GM12872 (cell line): ENCODE measurements at regions not wholly inside any gene's neighbourhood (a gene's known extent, or its start where the extent isn't known, plus 50 kb on each side); places are given as distances from the start of the nearest gene placed in this dataset.

Experiments used
- CTCF ChIP-seq: IDR thresholded peaks from 3 replicates; pipeline ENCODE4 v1.5.1; 2011; ENCODE audit warnings: low read depth, mild to moderate bottlenecking, low read length, moderate library complexity; ENCODE audit not compliant: insufficient read depth

GRCh38 chr1:168468822-168469221, 75.0 kb downstream of the XCL2 start:
- TF ChIP-seq CTCF = no peak

GRCh38 chr1:168468042-168468809, 75.6 kb downstream of the XCL2 start:
- TF ChIP-seq CTCF = no peak

- no peak for TF ChIP-seq CTCF
Observed at GRCh38 chr1:168467452-168467851, 76.3 kb downstream of the XCL2 start.

GRCh38 chr1:168466714-168467131, 77.1 kb downstream of the XCL2 start:
- no peak for TF ChIP-seq CTCF

GRCh38 chr1:168466092-168466713, 77.6 kb downstream of the XCL2 start:
- TF ChIP-seq CTCF = no peak

- no peak for TF ChIP-seq CTCF
Observed at GRCh38 chr1:168455764-168456163, 88.0 kb downstream of the XCL2 start.

GRCh38 chr1:168454211-168454815, 89.5 kb downstream of the XCL2 start:
- TF ChIP-seq CTCF = no peak
